ENCODE measurements at regions not wholly inside any gene's neighbourhood (a gene's known extent, or its start where the extent isn't known, plus 50 kb on each side); places are given as distances from the start of the nearest gene placed in this dataset.

GRCh38 chr5:74956278-74956677 is 90.1 kb upstream of the FAM169A start:
- 92% methylated on average over 3 of the region's 4 CpGs for WGBS (ENCODE audit: insufficient coverage)
- no peak for DNase-seq
- no peak overlapping the region for H3K27ac ChIP-seq (ENCODE audit: low read length)
- H3K9me3 ChIP-seq (replicated peaks; ENCODE audit: control insufficient read depth, low read depth, low read length): no peaks in the 10 kb centered on the region
- H3K4me1 ChIP-seq (ENCODE audit: control insufficient read depth, insufficient read depth, low read length): no peaks in the 10 kb centered on the region
- no peaks in the 10 kb centered on the region for H3K36me3 ChIP-seq (ENCODE audit: control insufficient read depth, insufficient read depth, low read length)
- no peak overlapping the region for H3K4me3 ChIP-seq (ENCODE audit: low read length)
- H3K27me3 ChIP-seq (ENCODE audit: control insufficient read depth, insufficient read depth, low read length): no peaks in the 10 kb centered on the region

DNA sequence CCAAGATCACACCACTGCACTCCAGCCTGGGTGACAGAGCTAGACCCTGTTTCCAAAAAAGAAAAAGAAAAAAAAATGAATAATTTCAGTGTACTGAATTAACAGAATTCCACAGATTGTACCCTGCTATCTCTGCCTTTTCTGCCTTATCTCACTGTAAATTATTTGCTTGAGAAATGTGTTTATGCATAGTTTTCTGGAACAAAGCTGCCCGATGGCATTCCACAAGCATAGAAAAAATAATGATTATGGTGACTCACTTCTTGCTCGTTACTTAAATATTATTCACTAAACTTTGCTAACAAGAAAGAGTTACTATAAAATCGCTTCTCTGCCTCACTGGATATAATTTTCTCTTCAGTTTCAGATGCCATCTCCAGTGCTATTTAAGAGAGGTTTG is 88.7 kb upstream of the FAM169A start:
- no peaks in the 10 kb centered on the region for H3K27me3 ChIP-seq (ENCODE audit: control insufficient read depth, insufficient read depth, low read length)
- H3K9me3 ChIP-seq (replicated peaks; ENCODE audit: control insufficient read depth, low read depth, low read length): no peaks in the 10 kb centered on the region
- H3K27ac ChIP-seq (ENCODE audit: low read length): no peak overlapping the region
- no peaks in the 10 kb centered on the region for H3K36me3 ChIP-seq (ENCODE audit: control insufficient read depth, insufficient read depth, low read length)
- no peak overlapping the region for H3K4me3 ChIP-seq (ENCODE audit: low read length)
- H3K4me1 ChIP-seq (ENCODE audit: control insufficient read depth, insufficient read depth, low read length): no peaks in the 10 kb centered on the region
- no peak for DNase-seq
- no CpG with 5 or more reads among the region's 3 CpGs for WGBS (ENCODE audit: insufficient coverage)

- no peaks in the 10 kb centered on the region for H3K9me3 ChIP-seq (replicated peaks; ENCODE audit: control insufficient read depth, low read depth, low read length)
- no peak overlapping the region for H3K27ac ChIP-seq (ENCODE audit: low read length)
- H3K4me3 ChIP-seq (ENCODE audit: low read length): no peak overlapping the region
- no peaks in the 10 kb centered on the region for H3K36me3 ChIP-seq (ENCODE audit: control insufficient read depth, insufficient read depth, low read length)
- WGBS (ENCODE audit: insufficient coverage): 60% methylated on average over 6 of the region's 8 CpGs
- no peaks in the 10 kb centered on the region for H3K4me1 ChIP-seq (ENCODE audit: control insufficient read depth, insufficient read depth, low read length)
- no peaks in the 10 kb centered on the region for H3K27me3 ChIP-seq (ENCODE audit: control insufficient read depth, insufficient read depth, low read length)
- no peak for DNase-seq
Measured at GRCh38 chr5:74953937-74954720, 87.9 kb upstream of the FAM169A start.

DNA sequence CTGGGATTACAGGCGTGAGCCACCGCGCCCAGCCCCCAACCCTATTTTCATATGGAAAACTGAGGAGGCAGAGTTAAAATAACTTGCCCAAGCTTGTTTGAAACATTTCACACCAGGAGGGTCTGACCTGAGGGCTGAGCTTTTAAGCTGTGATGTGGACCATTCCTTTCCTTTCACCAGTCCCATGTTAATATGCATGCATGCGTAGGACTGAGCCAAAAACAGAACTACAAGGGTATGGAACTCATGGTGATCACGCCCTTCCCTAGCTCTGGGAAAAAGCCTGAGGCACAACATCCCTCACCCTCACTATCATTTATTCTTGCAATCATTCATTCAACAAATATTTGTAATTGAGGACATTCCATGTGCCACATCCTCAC is 87.4 kb upstream of the FAM169A start:
- 80% methylated on average over 2 of the region's 5 CpGs for WGBS (ENCODE audit: insufficient coverage)
- H3K27me3 ChIP-seq (ENCODE audit: control insufficient read depth, insufficient read depth, low read length): no peaks in the 10 kb centered on the region
- no peaks in the 10 kb centered on the region for H3K4me1 ChIP-seq (ENCODE audit: control insufficient read depth, insufficient read depth, low read length)
- H3K4me3 ChIP-seq (ENCODE audit: low read length): no peak overlapping the region
- H3K27ac ChIP-seq (ENCODE audit: low read length): no peak overlapping the region
- H3K36me3 ChIP-seq (ENCODE audit: control insufficient read depth, insufficient read depth, low read length): no peaks in the 10 kb centered on the region
- DNase-seq: no peak
- H3K9me3 ChIP-seq (replicated peaks; ENCODE audit: control insufficient read depth, low read depth, low read length): no peaks in the 10 kb centered on the region

- H3K36me3 ChIP-seq (ENCODE audit: control insufficient read depth, insufficient read depth, low read length): no peaks in the 10 kb centered on the region
- no peaks in the 10 kb centered on the region for H3K27me3 ChIP-seq (ENCODE audit: control insufficient read depth, insufficient read depth, low read length)
- H3K9me3 ChIP-seq (replicated peaks; ENCODE audit: control insufficient read depth, low read depth, low read length): no peaks in the 10 kb centered on the region
- WGBS (ENCODE audit: insufficient coverage): 80% methylated on average over 1 of the region's 4 CpGs
- no peak overlapping the region for H3K27ac ChIP-seq (ENCODE audit: low read length)
- no peak for DNase-seq
- H3K4me3 ChIP-seq (ENCODE audit: low read length): no peak overlapping the region
- no peaks in the 10 kb centered on the region for H3K4me1 ChIP-seq (ENCODE audit: control insufficient read depth, insufficient read depth, low read length)
Measured at GRCh38 chr5:74952406-74952805, 86.2 kb upstream of the FAM169A start.

GRCh38 chr5:74951865-74952264 is 85.7 kb upstream of the FAM169A start:
- Histone ChIP-seq H3K36me3 (ENCODE audit: control insufficient read depth, insufficient read depth, low read length) (no peaks in the 10 kb centered on the region), H3K4me3 (ENCODE audit: low read length) (no peak overlapping the region), H3K9me3 (replicated peaks; ENCODE audit: control insufficient read depth, low read depth, low read length) (no peaks in the 10 kb centered on the region), H3K27me3 (ENCODE audit: control insufficient read depth, insufficient read depth, low read length) (no peaks in the 10 kb centered on the region), H3K4me1 (ENCODE audit: control insufficient read depth, insufficient read depth, low read length) (no peaks in the 10 kb centered on the region), H3K27ac (ENCODE audit: low read length) (no peak overlapping the region)
- no peak for DNase-seq

DNA sequence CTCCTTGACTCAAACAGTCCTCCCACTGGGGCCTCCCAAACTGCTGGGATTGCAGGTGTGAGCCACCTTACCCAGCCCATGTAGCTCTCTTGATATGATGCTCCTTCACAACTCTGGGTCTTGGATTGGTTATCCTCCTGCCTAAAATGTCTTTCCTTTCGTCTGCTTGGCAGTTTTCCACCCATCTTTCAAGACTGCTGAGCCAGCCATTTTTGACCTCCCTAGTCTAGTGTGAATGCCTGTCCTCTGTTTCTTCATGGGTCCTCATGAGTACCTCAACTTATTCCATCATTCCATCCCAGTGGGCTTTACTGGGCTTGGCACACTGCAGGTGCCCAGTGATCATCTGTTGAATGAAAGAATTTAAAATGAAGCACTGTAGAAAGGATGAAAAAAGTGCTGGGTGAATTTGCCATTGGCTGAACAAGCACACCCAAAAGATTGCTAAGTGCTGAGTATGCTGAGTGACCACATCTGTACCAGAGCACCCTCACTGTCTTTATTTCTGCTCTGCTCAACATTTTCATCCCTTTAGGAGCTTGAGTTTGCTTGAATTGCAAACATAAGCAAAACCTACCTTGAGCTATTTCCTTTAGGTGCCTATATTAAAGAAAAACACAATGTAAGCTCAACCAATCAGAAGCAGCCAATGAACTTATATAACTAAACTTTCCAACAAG is 84.8 kb upstream of the FAM169A start:
- Histone ChIP-seq H3K27me3 (ENCODE audit: control insufficient read depth, insufficient read depth, low read length) (no peaks in the 10 kb centered on the region), H3K4me3 (ENCODE audit: low read length) (no peak overlapping the region), H3K4me1 (ENCODE audit: control insufficient read depth, insufficient read depth, low read length) (no peaks in the 10 kb centered on the region), H3K9me3 (replicated peaks; ENCODE audit: control insufficient read depth, low read depth, low read length) (no peaks in the 10 kb centered on the region), H3K27ac (ENCODE audit: low read length) (no peak overlapping the region), H3K36me3 (ENCODE audit: control insufficient read depth, insufficient read depth, low read length) (no peaks in the 10 kb centered on the region)
- DNase-seq: no peak
- 63% methylated on average over 1 of the region's 1 CpG for WGBS (ENCODE audit: insufficient coverage)

GRCh38 chr5:74949976-74950375 is 83.8 kb upstream of the FAM169A start:
- WGBS (ENCODE audit: insufficient coverage): no CpG with 5 or more reads among the region's 5 CpGs
- no peak overlapping the region for H3K27ac ChIP-seq (ENCODE audit: low read length)
- no peaks in the 10 kb centered on the region for H3K36me3 ChIP-seq (ENCODE audit: control insufficient read depth, insufficient read depth, low read length)
- no peaks in the 10 kb centered on the region for H3K9me3 ChIP-seq (replicated peaks; ENCODE audit: control insufficient read depth, low read depth, low read length)
- peak; percentile 11 for DNase-seq
- H3K4me3 ChIP-seq (ENCODE audit: low read length): no peak overlapping the region
- no peaks in the 10 kb centered on the region for H3K27me3 ChIP-seq (ENCODE audit: control insufficient read depth, insufficient read depth, low read length)
- no peaks in the 10 kb centered on the region for H3K4me1 ChIP-seq (ENCODE audit: control insufficient read depth, insufficient read depth, low read length)

DNA sequence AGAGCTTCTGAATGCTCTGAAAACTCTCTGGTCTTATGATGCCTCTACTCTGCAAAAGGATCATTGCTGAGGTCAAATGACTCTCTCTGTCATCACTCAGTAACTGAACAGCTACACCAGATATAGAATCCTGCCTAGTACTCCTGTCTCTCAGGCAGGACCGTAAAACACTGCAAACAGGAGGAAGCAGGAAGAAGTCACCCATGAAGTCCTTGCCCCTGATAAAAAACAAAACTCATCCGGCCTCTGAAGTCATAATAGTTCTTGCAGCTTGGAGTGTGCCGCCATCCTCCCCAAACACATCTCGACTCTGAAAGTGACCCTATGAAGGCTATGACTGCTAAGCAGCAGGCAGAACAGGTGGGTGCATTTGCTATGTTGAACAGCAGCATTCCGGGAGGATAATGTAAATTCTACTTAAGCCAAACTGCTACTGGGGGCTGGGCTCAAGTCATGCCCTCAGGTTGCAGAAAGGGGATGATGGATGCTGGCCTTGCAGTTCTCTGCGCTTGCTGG is 81.9 kb upstream of the FAM169A start:
- Histone ChIP-seq H3K27ac (ENCODE audit: low read length) (no peak overlapping the region), H3K36me3 (ENCODE audit: control insufficient read depth, insufficient read depth, low read length) (no peaks in the 10 kb centered on the region), H3K27me3 (ENCODE audit: control insufficient read depth, insufficient read depth, low read length) (no peaks in the 10 kb centered on the region), H3K4me3 (ENCODE audit: low read length) (no peak overlapping the region), H3K4me1 (ENCODE audit: control insufficient read depth, insufficient read depth, low read length) (no peaks in the 10 kb centered on the region), H3K9me3 (replicated peaks; ENCODE audit: control insufficient read depth, low read depth, low read length) (no peaks in the 10 kb centered on the region)
- 50% methylated on average over 3 of the region's 6 CpGs for WGBS (ENCODE audit: insufficient coverage)
- no peak for DNase-seq

DNA sequence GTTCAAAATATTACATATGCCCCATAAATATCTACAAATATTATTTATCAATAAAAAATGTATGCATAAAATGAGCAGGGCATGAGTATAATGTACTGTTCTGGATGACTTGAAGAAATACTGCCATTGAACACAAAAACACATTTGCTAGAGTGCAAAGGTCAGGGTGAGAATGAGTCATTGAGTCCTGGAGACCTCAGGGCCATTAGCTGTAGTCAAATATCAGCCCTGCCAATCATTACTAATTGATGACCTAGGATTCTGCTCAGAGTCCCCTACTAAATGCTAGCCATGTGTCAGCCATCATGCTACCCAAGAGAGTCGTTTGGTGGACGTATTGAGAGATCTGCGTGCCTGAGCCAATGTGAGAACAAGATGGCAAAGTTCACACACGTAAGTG is 80.3 kb upstream of the FAM169A start:
- no peaks in the 10 kb centered on the region for H3K4me1 ChIP-seq (ENCODE audit: control insufficient read depth, insufficient read depth, low read length)

More for the DNA sequence above, 80.3 kb upstream of the FAM169A start:
- H3K9me3 ChIP-seq (replicated peaks; ENCODE audit: control insufficient read depth, low read depth, low read length): no peaks in the 10 kb centered on the region
- WGBS (ENCODE audit: insufficient coverage): 54% methylated on average over 4 of the region's 4 CpGs
- no peaks in the 10 kb centered on the region for H3K36me3 ChIP-seq (ENCODE audit: control insufficient read depth, insufficient read depth, low read length)
- no peak overlapping the region for H3K4me3 ChIP-seq (ENCODE audit: low read length)
- H3K27me3 ChIP-seq (ENCODE audit: control insufficient read depth, insufficient read depth, low read length): no peaks in the 10 kb centered on the region
- no peak overlapping the region for H3K27ac ChIP-seq (ENCODE audit: low read length)
- DNase-seq: no peak
